Retina (tissue), 1 donor: ENCODE measurements at regions not wholly inside any gene's neighbourhood (a gene's known extent, or its start where the extent isn't known, plus 50 kb on each side); places are given as distances from the start of the nearest gene placed in this dataset.

Experiments used
- DNase-seq: peaks from one replicate; pipeline ENCODE4 v3.0.0-alpha.2; 2016

DNA sequence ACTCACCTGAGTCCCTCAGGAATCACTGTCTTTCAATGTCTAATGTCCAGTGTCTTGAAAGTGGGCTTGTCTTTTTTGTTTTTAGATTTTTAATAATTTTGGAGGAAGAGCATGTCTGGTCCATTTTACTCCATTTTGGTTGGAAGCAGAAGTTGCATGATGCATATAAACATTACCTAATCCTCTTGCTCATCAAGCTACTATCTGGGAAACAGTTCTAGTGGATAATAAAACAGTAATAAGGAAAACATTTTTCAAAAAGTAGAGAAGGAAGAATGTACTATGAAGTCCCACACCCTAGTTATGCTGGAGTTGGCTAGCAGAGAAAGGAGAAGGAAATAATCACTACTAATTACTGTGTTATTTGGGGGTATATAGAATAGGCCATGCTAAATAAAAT is 263.7 kb downstream of the ETAA1 start:
- DNase-seq: no peak

DNA sequence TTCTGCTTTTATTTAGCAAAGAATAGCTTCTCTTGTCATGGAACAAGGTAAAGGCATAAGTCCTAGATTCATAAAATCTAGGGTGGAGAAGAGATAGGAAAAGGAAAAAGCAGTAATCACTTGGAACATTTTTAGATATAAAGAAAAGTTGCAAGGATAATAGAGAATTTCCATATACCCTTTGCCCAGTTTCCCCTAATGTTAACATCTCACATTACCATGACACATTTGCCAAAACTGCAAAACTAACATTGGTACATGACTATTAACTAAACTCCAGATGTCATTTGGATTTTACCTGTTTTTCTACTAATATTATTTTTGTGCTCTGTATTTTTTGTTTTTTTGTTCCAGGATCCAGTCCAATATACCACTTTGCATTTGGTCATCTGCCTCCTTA is 265.1 kb downstream of the ETAA1 start:
- no peak for DNase-seq

DNA sequence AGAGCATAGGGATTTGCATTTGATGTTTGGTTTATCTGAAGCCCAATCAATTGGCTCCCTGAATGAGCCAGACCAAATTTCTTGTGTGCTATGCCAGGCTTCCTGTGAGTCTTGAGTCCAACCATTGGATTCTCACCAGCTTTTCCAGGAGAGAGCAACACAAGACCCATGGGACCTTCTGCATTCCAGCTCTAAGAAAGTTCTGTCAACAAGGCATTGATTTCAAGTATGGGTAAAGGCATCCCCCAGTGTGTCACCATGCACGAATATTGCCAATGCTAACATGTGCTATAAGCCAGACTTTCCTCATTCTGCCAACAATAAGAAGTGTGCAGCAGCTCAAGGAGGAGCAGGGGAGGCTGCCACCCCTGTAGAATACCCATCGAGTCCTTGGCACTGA is 266.6 kb downstream of the ETAA1 start:
- no peak for DNase-seq

DNA sequence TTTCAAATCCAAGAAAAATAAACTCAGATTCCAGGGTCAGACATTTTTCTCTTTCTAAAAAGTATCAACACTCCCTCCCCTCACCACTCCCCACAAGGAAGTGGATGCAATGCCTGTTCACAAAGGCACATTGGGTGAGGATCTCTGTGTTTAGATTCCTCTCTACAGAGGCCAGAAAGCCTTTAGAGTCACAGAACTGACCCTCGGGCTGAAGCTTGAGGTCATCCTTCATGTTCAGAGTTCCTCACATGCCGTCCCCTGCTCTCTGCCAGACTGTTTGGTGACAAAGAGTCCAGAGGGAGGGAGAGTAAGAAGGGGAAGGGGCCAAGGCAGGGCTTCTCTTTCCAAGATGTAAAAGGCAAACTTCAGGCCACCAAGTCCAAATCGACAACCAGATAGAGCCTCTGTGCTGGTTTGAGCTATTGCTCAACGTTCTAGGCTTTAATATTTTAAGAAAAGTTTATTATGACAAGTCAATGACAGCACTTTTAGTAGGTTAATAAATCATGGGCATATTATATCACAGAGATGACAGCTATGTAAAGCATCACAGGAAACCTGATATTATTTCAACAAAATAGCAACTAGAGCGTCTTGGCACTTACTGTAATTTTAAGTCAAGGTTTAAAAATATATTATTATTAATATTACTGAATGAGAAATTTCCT is 269.4 kb downstream of the ETAA1 start:
- no peak for DNase-seq

DNA sequence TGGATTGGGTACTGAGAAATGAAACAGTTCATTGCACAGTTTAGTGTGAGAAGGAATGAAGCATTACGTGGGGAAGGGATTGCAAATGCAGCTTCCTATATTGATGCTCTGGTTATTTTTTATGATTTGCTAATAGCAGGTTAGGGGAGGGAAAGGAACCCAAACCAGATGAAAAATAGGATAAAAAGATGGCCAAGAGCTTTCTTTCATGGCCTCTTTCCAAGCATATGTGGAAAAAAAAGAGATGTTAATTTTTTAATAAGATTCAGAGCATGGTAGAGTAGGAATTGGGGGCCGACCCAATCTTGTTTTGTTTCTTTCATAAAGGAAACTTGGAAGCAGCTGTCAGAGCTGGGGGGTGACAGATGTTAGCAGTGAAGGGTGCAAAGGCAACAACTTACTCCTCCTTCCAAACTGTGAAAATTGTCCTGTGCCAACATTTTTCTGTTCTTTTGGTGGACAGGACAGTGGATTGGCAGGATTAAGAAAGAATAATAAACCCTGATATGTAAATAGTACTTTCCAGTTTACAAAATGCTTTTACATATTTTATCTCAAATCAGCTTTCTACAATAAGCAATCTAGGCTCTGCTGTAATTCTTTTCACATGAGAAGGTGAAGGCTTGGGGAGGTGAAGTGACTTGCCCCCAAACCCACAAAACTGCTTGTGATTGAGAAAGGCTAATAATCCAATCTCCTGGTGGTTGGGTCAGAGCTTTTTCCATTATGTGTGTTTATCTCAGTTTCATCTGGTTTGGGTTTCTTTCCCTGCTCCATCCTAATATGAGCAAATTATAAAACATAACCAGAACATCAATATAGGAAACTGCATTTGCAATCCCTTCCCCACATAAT is 270.1 kb downstream of the ETAA1 start:
- DNase-seq: no peak

DNA sequence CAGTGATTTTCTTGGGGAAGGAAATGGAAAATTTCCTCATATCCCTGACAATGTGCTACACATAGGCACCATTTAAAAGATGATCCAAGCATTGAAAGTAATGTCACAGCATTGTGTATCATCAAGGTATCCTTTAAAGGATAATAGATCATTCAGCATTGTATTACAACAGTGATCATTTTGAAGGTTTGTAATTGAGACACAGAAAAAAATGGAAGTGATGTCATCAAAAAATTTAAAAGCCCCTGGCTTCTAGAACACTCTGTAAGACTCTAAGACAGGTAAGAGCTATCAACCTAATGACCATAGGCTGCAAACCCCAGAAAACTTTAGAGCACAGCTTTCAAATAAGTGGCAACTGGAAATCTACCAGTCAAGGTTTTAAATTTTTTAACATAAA is 271.4 kb downstream of the ETAA1 start:
- no peak for DNase-seq

DNA sequence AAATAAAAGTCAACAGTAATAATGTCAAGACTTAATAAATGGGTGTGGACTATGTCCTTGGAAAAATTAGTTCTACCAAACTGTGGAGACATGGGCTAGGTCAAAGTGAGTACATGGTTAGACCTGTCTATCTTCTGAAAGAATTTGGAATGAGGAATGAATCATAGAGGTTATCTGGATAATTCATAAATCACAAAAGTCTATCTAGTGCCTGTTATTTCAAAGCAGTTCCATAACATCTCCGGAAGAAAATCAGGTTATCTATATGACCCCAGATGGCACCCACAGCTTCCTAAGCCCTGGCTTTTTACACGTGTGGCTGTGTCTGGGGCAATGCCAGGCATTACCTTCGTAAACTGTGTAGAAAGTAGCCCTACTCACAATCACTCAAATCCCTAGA is 272.0 kb downstream of the ETAA1 start:
- DNase-seq: no peak

DNA sequence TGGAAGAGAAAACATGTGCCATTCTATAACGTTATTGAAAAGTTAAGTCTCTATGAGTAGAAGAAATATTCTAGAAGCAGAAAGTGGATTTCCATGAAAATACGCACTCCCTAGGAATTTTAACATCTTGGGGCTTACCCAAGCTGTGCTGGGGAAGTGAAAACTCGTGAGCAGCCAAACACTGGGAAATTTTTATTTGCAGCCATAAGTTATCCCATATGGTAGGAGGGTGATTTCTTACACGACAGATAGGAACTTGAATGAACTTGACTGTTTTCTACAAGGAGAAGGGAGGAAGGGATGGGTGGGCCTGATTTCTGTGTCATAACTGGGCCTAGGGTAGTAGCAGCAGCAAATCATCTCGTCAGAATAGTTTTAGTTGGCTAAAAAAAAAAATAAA is 272.6 kb downstream of the ETAA1 start:
- no peak for DNase-seq

DNA sequence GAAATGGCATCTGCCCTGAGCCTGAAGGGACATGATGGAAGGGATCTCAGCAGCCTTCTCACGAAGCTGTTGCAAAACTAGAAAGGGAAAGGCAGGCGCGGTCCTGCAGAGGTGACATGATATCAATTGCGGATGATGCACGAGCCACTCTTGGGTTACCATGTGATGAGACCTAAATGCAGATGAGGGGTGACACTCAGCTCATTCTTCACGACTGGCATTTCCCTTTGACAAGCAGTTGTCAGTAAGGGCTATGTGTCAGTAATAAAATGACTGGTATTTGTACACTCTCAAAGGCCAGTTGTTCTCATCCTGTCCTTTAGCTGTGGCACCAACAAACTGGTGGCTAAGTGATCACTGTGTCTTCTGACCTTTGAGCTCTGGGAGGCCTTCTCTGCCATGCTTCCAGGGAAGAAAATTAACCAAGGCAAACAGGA is 273.6 kb downstream of the ETAA1 start:
- DNase-seq: no peak

DNA sequence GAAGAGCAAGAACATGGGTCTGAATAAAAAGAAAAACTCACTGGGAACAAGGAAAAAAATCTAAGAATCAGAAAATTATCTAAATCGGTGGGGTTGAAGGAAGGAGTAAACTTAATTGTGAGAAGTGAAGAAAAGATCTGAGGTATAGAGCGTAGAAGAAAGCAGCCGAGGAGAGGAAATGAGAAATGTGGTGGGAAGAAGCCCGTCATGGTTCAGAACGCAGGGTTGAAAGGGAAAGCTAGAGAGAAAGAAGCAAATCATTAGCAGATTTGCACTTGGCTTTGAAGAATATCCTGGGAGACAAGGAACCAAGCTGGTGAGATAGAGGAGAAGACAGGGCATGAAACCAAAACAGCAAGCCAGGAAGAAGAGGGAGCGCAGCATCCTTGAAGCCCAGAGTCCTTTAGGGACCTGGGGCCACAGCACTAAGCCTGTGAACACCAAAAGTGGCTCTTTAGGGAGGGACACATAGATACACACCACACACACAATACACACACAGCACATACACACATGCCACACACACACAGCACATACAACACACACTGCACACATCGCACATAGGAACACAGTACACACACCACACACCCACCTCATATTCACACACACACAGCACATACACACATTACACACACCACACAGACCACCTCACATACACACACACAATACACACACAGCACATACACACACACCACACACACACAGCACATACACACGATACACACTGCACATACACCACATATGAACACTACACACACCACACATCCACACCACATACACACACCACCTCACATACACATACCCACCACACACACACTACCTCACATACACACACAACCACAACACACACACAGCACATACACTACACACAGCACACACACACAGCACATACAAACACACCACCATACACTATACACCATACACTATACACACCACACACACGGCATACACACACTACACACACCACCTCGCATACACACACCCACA is 274.6 kb downstream of the ETAA1 start:
- DNase-seq: no peak

DNA sequence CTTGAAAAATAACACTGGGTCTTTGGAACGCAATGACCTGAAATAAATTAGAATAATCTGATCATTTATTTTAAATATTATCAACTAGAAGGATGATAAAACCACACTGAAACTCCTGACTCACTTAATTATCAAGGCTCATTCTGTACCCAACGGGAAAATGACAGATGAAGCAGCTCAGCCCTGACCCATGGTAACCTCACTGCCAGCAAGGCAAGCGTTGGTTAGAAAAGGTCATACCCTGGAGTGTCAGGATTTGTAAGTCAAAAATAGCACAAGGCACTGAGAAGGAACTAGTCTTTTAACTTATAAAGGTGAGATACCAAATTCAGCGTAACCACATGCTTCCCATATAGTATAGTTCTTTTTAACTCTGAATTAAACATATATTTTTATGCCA is 277.5 kb downstream of the ETAA1 start:
- no peak for DNase-seq

DNA sequence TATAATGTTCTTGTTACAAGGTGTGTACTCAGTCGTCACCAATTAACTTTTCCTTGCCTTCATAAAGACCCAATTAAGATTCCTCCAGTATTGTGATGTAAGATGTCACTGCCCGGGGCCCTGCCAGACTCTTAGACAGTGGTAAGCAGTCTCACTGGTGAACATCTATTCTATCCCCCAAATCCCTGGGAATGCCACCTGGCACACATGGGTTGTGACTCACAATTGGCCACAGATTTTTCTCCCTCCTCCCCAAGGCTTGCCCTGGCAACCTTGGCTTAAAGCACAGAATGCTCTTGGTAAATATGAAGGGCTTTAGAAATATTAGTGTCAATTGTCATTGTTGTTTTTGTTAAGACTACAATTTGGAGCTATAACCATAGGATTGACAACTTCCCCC is 287.9 kb downstream of the ETAA1 start:
- DNase-seq: no peak

DNA sequence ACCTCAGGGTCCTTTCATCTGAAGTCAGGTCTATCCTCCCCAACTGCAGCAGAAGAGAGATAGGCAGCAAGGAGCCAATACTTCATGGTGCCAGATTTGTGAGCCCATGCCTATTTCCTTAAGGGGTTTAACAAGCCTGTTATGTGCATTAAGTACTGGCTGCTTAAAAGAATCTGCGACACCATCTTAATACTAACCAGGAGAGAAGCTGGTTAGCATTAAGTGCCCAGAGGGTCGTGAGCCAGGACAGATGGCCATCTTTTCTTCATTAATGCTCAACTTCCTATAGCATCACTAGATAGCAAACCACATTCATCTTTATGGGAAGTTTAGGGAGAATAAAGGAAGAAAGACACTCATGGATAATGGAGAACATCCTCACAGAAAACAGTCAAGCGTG is 289.1 kb downstream of the ETAA1 start:
- no peak for DNase-seq

DNA sequence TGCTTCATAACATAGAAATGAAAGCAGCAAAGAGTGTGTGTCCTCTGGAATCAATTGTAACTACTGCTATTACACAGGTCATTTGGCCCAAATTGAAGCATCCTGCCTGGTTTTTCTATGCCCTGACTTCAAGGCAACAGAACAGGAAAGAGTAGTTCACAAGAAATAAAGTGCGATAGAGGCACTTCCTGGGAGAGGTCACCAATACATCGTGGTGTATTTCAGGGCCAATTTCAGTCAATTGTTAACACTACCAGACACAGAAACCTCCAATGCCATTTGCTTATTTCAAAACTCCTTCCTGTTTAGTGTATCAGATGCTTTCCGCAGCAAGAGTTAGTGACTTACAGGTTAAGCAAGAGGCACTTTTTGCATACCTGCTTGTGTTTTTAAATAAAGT is 292.1 kb downstream of the ETAA1 start:
- no peak for DNase-seq

DNA sequence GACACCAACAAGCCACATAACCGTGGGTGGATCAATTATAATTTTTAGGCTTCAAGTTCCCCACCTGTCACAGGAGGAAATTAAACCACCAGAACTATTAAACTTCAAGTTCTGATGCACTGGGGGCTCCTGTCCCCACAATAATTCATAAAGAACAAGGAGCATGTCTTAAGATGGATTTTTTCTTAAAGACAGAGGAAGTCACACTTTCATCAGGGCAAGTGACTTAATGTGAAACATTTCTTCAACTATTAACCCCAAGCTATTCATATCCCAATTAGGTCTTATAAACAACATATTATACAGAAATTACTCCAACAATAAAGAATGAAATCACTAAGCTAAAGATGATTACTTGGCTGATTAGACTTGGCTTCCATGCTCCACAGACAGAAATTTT is 292.5 kb downstream of the ETAA1 start:
- no peak for DNase-seq

DNA sequence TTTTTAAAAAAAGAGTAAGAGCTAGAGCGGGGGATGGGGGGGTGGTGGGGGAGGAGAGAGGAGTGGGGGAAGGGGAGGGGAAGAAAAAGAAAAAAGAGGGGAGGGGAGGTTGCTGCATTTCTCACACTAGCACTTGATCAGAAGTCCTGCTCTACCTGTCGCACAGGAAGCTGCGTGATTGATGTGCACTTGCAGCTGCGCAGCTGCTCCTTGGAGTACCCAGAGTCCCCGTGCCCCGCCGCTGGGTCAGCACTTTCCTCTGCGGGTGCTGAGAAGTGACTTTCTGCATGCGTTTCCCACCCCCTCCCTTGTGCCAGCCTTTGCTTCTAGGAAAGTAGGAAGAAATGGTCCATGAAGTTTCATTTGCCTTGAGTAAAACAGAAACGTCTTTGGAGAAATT is 297.3 kb downstream of the ETAA1 start:
- DNase-seq: no peak

DNA sequence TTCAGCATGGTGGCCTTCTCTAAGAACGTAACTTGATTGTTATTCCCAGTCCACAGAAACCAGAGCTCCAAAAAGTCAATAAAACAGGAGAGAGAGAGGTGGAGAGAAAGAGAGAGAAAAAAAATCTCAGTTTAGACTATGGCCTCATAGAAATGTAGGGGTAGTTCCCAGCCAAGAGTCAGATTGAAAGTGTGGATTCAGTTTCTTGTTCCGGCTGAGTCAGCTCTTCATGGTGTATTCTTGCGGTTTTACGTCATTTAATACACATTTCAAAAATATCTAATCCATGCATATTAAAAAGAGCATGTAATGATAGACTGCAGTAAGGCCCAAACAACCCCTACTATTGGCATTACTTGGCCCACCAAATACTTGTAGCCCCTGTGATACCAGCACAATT is 303.9 kb downstream of the ETAA1 start:
- DNase-seq: no peak

DNA sequence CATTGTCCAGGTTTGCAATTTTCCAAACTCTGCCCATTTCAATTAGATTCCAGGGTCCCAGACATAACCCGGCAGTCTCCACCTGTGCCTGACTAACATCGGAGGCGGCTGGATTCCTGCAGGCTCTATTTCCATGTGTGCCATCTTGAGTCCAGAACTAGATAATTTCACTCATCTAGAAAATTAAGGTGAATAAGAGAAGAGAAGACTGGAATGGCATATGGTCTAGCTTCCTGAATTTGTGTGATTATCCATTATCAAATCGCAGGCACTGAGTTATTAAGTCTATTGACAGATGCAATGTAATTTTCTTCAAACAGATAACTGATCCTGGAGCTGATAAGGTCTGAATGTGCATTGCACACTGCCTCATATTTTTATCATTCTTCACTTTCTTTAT is 305.2 kb downstream of the ETAA1 start:
- no peak for DNase-seq

DNA sequence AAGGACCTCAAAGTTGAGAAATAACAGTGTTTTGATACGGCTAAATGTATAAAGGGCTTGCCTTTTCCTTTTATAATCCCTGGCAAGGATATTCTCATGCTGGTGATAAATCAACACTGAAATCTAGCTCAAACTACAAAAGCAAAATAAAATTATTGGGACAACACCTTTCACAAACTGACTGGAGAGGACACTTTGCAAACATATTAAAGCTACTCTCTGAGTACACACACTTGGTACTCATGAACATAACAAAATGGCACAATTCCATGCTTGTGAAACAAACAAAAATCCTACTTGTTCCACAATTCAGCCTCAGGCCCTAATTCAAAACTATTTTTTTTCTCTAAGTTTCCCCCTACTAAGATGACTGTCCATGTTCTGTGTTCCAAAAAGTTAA is 305.8 kb downstream of the ETAA1 start:
- no peak for DNase-seq

DNA sequence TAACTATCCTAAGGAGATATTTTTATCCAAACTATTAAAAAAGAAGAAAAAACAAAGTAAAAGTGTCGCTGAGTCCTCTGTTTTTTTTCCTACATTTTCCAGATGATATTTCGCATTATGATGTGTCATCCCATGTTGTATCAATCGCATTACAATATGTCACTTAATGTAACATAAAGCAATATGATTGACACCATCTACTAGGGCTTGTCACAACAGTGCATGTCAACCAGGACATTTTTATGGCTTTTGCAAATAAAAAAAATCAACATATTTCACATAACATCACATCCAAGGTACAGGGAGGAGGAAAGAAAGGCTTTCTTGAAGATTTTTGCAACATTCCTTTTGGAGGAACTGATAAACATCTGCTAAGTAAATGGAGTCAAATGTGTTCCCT is 308.9 kb downstream of the ETAA1 start:
- DNase-seq: no peak

DNA sequence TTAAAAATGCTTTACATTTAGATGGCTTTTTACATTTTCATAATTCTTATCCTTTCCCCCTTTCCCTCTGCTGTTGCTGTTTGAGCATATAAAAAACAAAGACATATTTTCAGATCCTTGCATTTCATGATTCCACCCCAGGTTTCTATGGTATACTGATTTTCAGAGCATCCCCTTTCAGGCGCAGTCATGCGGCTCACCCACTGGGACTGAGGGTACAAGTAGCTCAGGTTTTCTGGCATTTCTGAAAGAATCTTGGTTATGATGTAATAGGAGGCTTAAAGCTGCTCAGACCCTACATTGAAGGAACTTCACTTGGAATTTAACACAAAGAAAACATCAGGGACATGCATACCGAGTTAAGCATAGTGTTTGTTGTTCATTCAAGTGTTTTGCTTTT is 310.8 kb downstream of the ETAA1 start:
- DNase-seq: no peak

DNA sequence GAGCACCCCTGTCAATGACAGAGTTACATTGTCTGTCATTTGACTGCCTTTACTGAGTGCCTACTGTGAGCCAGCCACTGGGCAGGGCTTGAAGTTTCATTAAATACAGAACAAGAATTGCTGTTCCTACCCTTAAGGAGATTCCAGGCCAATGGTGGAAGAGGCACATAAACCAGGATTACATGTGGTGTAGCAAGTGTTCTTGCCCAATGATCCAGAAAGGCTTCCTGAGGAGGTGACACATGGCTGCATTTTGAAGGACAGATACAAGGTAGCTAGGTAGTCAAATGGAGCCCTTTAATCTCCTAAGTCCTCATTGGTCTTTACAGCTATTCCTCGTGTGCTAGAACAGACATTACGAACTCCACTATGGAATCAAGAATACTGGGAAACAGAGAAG is 312.7 kb downstream of the ETAA1 start:
- DNase-seq: no peak

DNA sequence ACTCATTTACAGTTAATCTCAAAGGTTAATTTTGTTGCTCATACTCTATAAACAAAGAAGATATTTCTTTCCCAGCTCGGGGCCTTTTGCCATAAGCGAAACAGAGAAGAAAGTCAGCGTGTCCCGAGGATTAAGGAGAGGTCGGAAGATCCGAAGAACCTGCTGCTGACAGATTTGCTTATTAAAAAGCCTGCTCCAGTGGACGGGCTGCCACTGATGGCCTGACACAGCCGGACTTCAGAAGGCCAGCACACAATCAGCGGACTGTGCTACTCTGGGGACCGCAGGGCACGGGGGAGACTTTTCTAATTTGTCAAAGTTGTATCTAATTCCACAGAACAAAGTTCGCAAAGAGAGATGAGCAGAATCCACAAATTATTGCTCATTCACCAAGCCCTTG is 315.4 kb downstream of the ETAA1 start:
- DNase-seq: peak; percentile 56
